HEK293 (cell line): ENCODE measurements at regions not wholly inside any gene's neighbourhood (a gene's known extent, or its start where the extent isn't known, plus 50 kb on each side); places are given as distances from the start of the nearest gene placed in this dataset.

ENCODE experiments used
- CTCF ChIA-PET: fragments of 350-600 bp; formaldehyde crosslinking; extraction: SDS; loops from one replicate; lab custom pipeline; 2021; ENCODE audit warnings: antibody characterized with exemption; lab: Yijun Ruan, JAX
- POLR2A ChIA-PET: fragments of 300-600 bp; formaldehyde crosslinking; extraction: SDS; loops from one replicate; lab custom pipeline; 2020; ENCODE audit warnings: antibody characterized with exemption, inconsistent platforms; lab: Yijun Ruan, JAX
- H3K27ac ChIP-seq: fragments of 200-500 bp; sonication (Bioruptor generic); 2 replicates; pipeline ENCODE4 v1.5.1; 2014; ENCODE audit warnings: low read depth, low read length, control low read depth, inconsistent platforms; ENCODE audit errors: extremely low read depth
- H3K36me3 ChIP-seq, 2 experiments: fragments of 200-500 bp in 1 of 2; sonication (Bioruptor generic) in 1 of 2; 1 replicate in 1 of 2; 2 replicates in 1 of 2; pipeline ENCODE4 v1.5.1; 2014 to 2017; ENCODE audit warnings: inconsistent platforms in 2 of 2, low read length in 2 of 2; ENCODE audit not compliant: control insufficient read depth in 2 of 2, insufficient read depth in 1 of 2
- H3K4me1 ChIP-seq: fragments of 200-500 bp; sonication (Bioruptor generic); 2 replicates; pipeline ENCODE4 v1.5.1; 2014; ENCODE audit warnings: mild to moderate bottlenecking, low read length, inconsistent platforms; ENCODE audit not compliant: control insufficient read depth, insufficient read depth
- H3K4me3 ChIP-seq: 2 replicates; pipeline ENCODE4 v1.5.1; 2011; ENCODE audit warnings: low read depth, mild to moderate bottlenecking, control low read depth, low read length, moderate library complexity
- H3K9me3 ChIP-seq: fragments of 200-500 bp; sonication (Bioruptor generic); 2 replicates; pipeline ENCODE4 v1.5.1; 2014; ENCODE audit warnings: low read depth, low read length, inconsistent platforms; ENCODE audit not compliant: control insufficient read depth, insufficient read depth
- AEBP2 ChIP-seq: fragments of 450-650 bp; formaldehyde crosslinking; IDR thresholded peaks from 2 replicates; pipeline ENCODE4 v1.5.1; 2016; ENCODE audit warnings: missing biosample characterization, missing genetic modification characterization, borderline replicate concordance
- GLIS1 ChIP-seq: fragments of 450-650 bp; formaldehyde crosslinking; IDR thresholded peaks from 2 replicates; pipeline ENCODE4 v1.5.1; 2016; ENCODE audit warnings: missing biosample characterization, missing genetic modification characterization
- HOXA7 ChIP-seq: sonication (generic); formaldehyde crosslinking; IDR thresholded peaks from 2 replicates; pipeline ENCODE4 v1.8.1; 2022; ENCODE audit warnings: missing genetic modification reagents, borderline replicate concordance
- OVOL3 ChIP-seq: fragments of 450-650 bp; formaldehyde crosslinking; IDR thresholded peaks from 2 replicates; pipeline ENCODE4 v1.5.1; 2016; ENCODE audit warnings: missing biosample characterization, missing genetic modification characterization
- PRDM10 ChIP-seq: fragments of 450-650 bp; formaldehyde crosslinking; IDR thresholded peaks from 2 replicates; pipeline ENCODE4 v1.5.1; 2016; ENCODE audit warnings: missing biosample characterization, missing genetic modification characterization
- SETDB1 ChIP-seq: IDR thresholded peaks from one replicate; pipeline ENCODE4 v1.6.1; 2017; ENCODE audit warnings: mild to moderate bottlenecking, low read length, moderate library complexity, mixed read lengths; ENCODE audit not compliant: insufficient read length
- ZBTB10 ChIP-seq: fragments of 450-650 bp; formaldehyde crosslinking; IDR thresholded peaks from 2 replicates; pipeline ENCODE4 v1.5.1; 2016; ENCODE audit warnings: missing biosample characterization, missing genetic modification characterization
- ZBTB26 ChIP-seq: fragments of 450-650 bp; formaldehyde crosslinking; optimal IDR thresholded peaks from 2 replicates; pipeline ENCODE3; 2016; ENCODE audit warnings: missing biosample characterization, mild to moderate bottlenecking, missing genetic modification characterization
- ZBTB8A ChIP-seq: fragments of 450-650 bp; formaldehyde crosslinking; IDR thresholded peaks from 2 replicates; pipeline ENCODE4 v1.5.1; 2016; ENCODE audit warnings: missing biosample characterization, missing genetic modification characterization
- ZNF146 ChIP-seq: fragments of 450-650 bp; formaldehyde crosslinking; IDR thresholded peaks from 2 replicates; pipeline ENCODE4 v1.5.1; 2016; ENCODE audit warnings: missing biosample characterization, missing genetic modification characterization
- ZNF223 ChIP-seq: fragments of 450-650 bp; formaldehyde crosslinking; IDR thresholded peaks from 2 replicates; pipeline ENCODE4 v1.5.1; 2016; ENCODE audit warnings: missing biosample characterization, missing genetic modification characterization
- ZNF24 ChIP-seq: fragments of 450-650 bp; formaldehyde crosslinking; IDR thresholded peaks from 2 replicates; pipeline ENCODE4 v1.5.1; 2016; ENCODE audit warnings: missing biosample characterization, missing genetic modification characterization
- ZNF292 ChIP-seq: fragments of 450-650 bp; formaldehyde crosslinking; IDR thresholded peaks from 2 replicates; pipeline ENCODE4 v1.5.1; 2016; ENCODE audit warnings: low read depth, missing biosample characterization, missing genetic modification characterization, borderline replicate concordance
- ZNF302 ChIP-seq: fragments of 450-650 bp; formaldehyde crosslinking; IDR thresholded peaks from 2 replicates; pipeline ENCODE4 v1.5.1; 2016; ENCODE audit warnings: missing biosample characterization, missing genetic modification characterization, low read depth
- ZNF311 ChIP-seq: fragments of 450-650 bp; formaldehyde crosslinking; IDR thresholded peaks from 2 replicates; pipeline ENCODE4 v1.5.1; 2017; ENCODE audit warnings: missing biosample characterization, missing genetic modification characterization, borderline replicate concordance
- ZNF335 ChIP-seq: fragments of 450-650 bp; formaldehyde crosslinking; conservative IDR thresholded peaks from 2 replicates; pipeline ENCODE4 v1.5.1; 2016; ENCODE audit warnings: missing biosample characterization, missing genetic modification characterization
- ZNF366 ChIP-seq: fragments of 450-650 bp; formaldehyde crosslinking; conservative IDR thresholded peaks from 2 replicates; pipeline ENCODE4 v1.5.1; 2016; ENCODE audit warnings: missing biosample characterization, missing genetic modification characterization
- ZNF473 ChIP-seq: fragments of 450-650 bp; formaldehyde crosslinking; IDR thresholded peaks from 2 replicates; pipeline ENCODE4 v1.5.1; 2017; ENCODE audit warnings: missing biosample characterization, missing genetic modification characterization
- ZNF510 ChIP-seq: fragments of 450-650 bp; formaldehyde crosslinking; IDR thresholded peaks from 2 replicates; pipeline ENCODE4 v1.5.1; 2018; ENCODE audit warnings: mild to moderate bottlenecking, missing genetic modification characterization, missing biosample characterization; ENCODE audit not compliant: insufficient replicate concordance
- ZNF544 ChIP-seq: fragments of 450-650 bp; formaldehyde crosslinking; IDR thresholded peaks from 2 replicates; pipeline ENCODE4 v1.5.0; 2017; ENCODE audit warnings: missing biosample characterization, missing genetic modification characterization
- ZNF548 ChIP-seq: fragments of 450-650 bp; formaldehyde crosslinking; IDR thresholded peaks from 2 replicates; pipeline ENCODE4 v1.5.1; 2016; ENCODE audit warnings: missing biosample characterization, missing genetic modification characterization
- ZNF585B ChIP-seq: fragments of 450-650 bp; formaldehyde crosslinking; IDR thresholded peaks from 2 replicates; pipeline ENCODE4 v1.5.1; 2016; ENCODE audit warnings: missing biosample characterization, missing genetic modification characterization
- ZNF701 ChIP-seq: fragments of 450-650 bp; formaldehyde crosslinking; IDR thresholded peaks from 2 replicates; pipeline ENCODE4 v1.5.1; 2016; ENCODE audit warnings: missing biosample characterization, missing genetic modification characterization

- no peaks in the 10 kb centered on the region for H3K4me1 ChIP-seq
- CTCF ChIA-PET = no interaction called here
- no peak overlapping the region for H3K4me3 ChIP-seq
- no peaks in the 10 kb centered on the region for H3K9me3 ChIP-seq
- no peaks in the 10 kb centered on the region for H3K36me3 ChIP-seq
- TF ChIP-seq OVOL3 (tag by site-specific recombination) (no peak), ZNF585B (no peak), GLIS1 (tag by site-specific recombination) (no peak), HOXA7 (CRISPR knock-in tag) (no peak), ZNF548 (tag by site-specific recombination) (no peak), ZBTB10 (tag by site-specific recombination) (no peak), ZNF366 (no peak), ZBTB26 (tag by site-specific recombination) (no peak), ZNF544 (tag by site-specific recombination) (no peak), ZBTB8A (no peak), ZNF146 (tag by site-specific recombination) (no peak), PRDM10 (no peak), ZNF302 (tag by site-specific recombination) (no peak), ZNF311 (tag by site-specific recombination) (no peak), ZNF292 (no peak), SETDB1 (no peak), ZNF473 (no peak)
- TF ChIP-seq, all 188 proteins: peak for 0
- POLR2A ChIA-PET = no interaction called here
- H3K27ac ChIP-seq = no peak overlapping the region
These were observed 193.6 kb upstream of the SLC24A3 start for GRCh38 chr20:19018881-19019280.

GRCh38 chr20:19019734-19020364, 192.6 kb upstream of the SLC24A3 start:
- Histone ChIP-seq H3K4me3 (no peak overlapping the region), H3K9me3 (no peaks in the 10 kb centered on the region), H3K27ac (no peak overlapping the region), H3K4me1 (no peaks in the 10 kb centered on the region), H3K36me3 (no peaks in the 10 kb centered on the region)
- ChIA-PET CTCF (interaction anchor here (0.6 kb wide), 1 partner anchor 40 kb away, joined by 4 read pairs; no protein-coding TSS in a partner anchor), POLR2A (no interaction called here)
- TF ChIP-seq AEBP2 (tag by site-specific recombination) (no peak), ZNF701 (no peak), ZNF335 (tag by site-specific recombination) (no peak), ZNF510 (tag by site-specific recombination) (no peak), ZBTB10 (tag by site-specific recombination) (no peak), ZNF223 (tag by site-specific recombination) (no peak), ZNF24 (tag by site-specific recombination) (no peak)
